HEK293 (cell line): ENCODE measurements at regions not wholly inside any gene's neighbourhood (a gene's known extent, or its start where the extent isn't known, plus 50 kb on each side); places are given as distances from the start of the nearest gene placed in this dataset.

Experiments
- CTCF ChIA-PET: fragments of 350-600 bp; formaldehyde crosslinking; extraction: SDS; loops from one replicate; lab custom pipeline; 2021; ENCODE audit warnings: antibody characterized with exemption; lab: Yijun Ruan, JAX
- POLR2A ChIA-PET: fragments of 300-600 bp; formaldehyde crosslinking; extraction: SDS; loops from one replicate; lab custom pipeline; 2020; ENCODE audit warnings: antibody characterized with exemption, inconsistent platforms; lab: Yijun Ruan, JAX
- H3K27ac ChIP-seq: fragments of 200-500 bp; sonication (Bioruptor generic); 2 replicates; pipeline ENCODE4 v1.5.1; 2014; ENCODE audit warnings: low read depth, low read length, control low read depth, inconsistent platforms; ENCODE audit errors: extremely low read depth
- H3K36me3 ChIP-seq, 2 experiments: fragments of 200-500 bp in 1 of 2; sonication (Bioruptor generic) in 1 of 2; 1 replicate in 1 of 2; 2 replicates in 1 of 2; pipeline ENCODE4 v1.5.1; 2014 to 2017; ENCODE audit warnings: inconsistent platforms in 2 of 2, low read length in 2 of 2; ENCODE audit not compliant: control insufficient read depth in 2 of 2, insufficient read depth in 1 of 2
- H3K4me1 ChIP-seq: fragments of 200-500 bp; sonication (Bioruptor generic); 2 replicates; pipeline ENCODE4 v1.5.1; 2014; ENCODE audit warnings: mild to moderate bottlenecking, low read length, inconsistent platforms; ENCODE audit not compliant: control insufficient read depth, insufficient read depth
- H3K4me3 ChIP-seq: 2 replicates; pipeline ENCODE4 v1.5.1; 2011; ENCODE audit warnings: low read depth, mild to moderate bottlenecking, control low read depth, low read length, moderate library complexity
- H3K9me3 ChIP-seq: fragments of 200-500 bp; sonication (Bioruptor generic); 2 replicates; pipeline ENCODE4 v1.5.1; 2014; ENCODE audit warnings: low read depth, low read length, inconsistent platforms; ENCODE audit not compliant: control insufficient read depth, insufficient read depth
- FEZF1 ChIP-seq: fragments of 450-650 bp; formaldehyde crosslinking; IDR thresholded peaks from 2 replicates; pipeline ENCODE4 v1.5.1; 2016; ENCODE audit warnings: missing biosample characterization, missing genetic modification characterization
- HOXA7 ChIP-seq: sonication (generic); formaldehyde crosslinking; IDR thresholded peaks from 2 replicates; pipeline ENCODE4 v1.8.1; 2022; ENCODE audit warnings: missing genetic modification reagents, borderline replicate concordance
- KLF8 ChIP-seq: fragments of 450-650 bp; formaldehyde crosslinking; IDR thresholded peaks from 2 replicates; pipeline ENCODE4 v1.5.1; 2016; ENCODE audit warnings: missing biosample characterization, missing genetic modification characterization
- OVOL3 ChIP-seq: fragments of 450-650 bp; formaldehyde crosslinking; IDR thresholded peaks from 2 replicates; pipeline ENCODE4 v1.5.1; 2016; ENCODE audit warnings: missing biosample characterization, missing genetic modification characterization
- RBAK ChIP-seq: fragments of 450-650 bp; formaldehyde crosslinking; IDR thresholded peaks from 2 replicates; pipeline ENCODE4 v1.5.1; 2016; ENCODE audit warnings: missing biosample characterization, missing genetic modification characterization
- TRIM28 ChIP-seq: IDR thresholded peaks from 2 replicates; pipeline ENCODE4 v1.6.1; 2011; ENCODE audit warnings: low read length, control low read depth, borderline replicate concordance
- ZBTB1 ChIP-seq: fragments of 450-650 bp; formaldehyde crosslinking; IDR thresholded peaks from 2 replicates; pipeline ENCODE4 v1.5.1; 2016; ENCODE audit warnings: missing biosample characterization, missing genetic modification characterization
- ZBTB17 ChIP-seq: fragments of 450-650 bp; formaldehyde crosslinking; IDR thresholded peaks from 2 replicates; pipeline ENCODE4 v1.5.1; 2016; ENCODE audit warnings: missing biosample characterization, missing genetic modification characterization
- ZFP37 ChIP-seq: fragments of 450-650 bp; formaldehyde crosslinking; IDR thresholded peaks from 2 replicates; pipeline ENCODE4 v1.5.1; 2016; ENCODE audit warnings: missing biosample characterization, missing genetic modification characterization
- ZNF148 ChIP-seq: fragments of 450-650 bp; formaldehyde crosslinking; IDR thresholded peaks from 2 replicates; pipeline ENCODE4 v1.5.0; 2017; ENCODE audit warnings: missing biosample characterization, missing genetic modification characterization, borderline replicate concordance
- ZNF24 ChIP-seq: fragments of 450-650 bp; formaldehyde crosslinking; IDR thresholded peaks from 2 replicates; pipeline ENCODE4 v1.5.1; 2016; ENCODE audit warnings: missing biosample characterization, missing genetic modification characterization
- ZNF350 ChIP-seq: fragments of 450-650 bp; formaldehyde crosslinking; IDR thresholded peaks from 2 replicates; pipeline ENCODE4 v1.5.0; 2017; ENCODE audit warnings: missing biosample characterization, mild to moderate bottlenecking, missing genetic modification characterization
- ZNF404 ChIP-seq: fragments of 450-650 bp; formaldehyde crosslinking; IDR thresholded peaks from 2 replicates; pipeline ENCODE4 v1.5.1; 2017; ENCODE audit warnings: missing biosample characterization, missing genetic modification characterization
- ZNF792 ChIP-seq: fragments of 450-650 bp; formaldehyde crosslinking; IDR thresholded peaks from 2 replicates; pipeline ENCODE4 v1.5.1; 2016; ENCODE audit warnings: missing biosample characterization, missing genetic modification characterization
- ZSCAN18 ChIP-seq: fragments of 450-650 bp; formaldehyde crosslinking; IDR thresholded peaks from 2 replicates; pipeline ENCODE4 v1.5.1; 2016; ENCODE audit warnings: missing biosample characterization, missing genetic modification characterization
- TF ChIP-seq, protein P1 (sequence below): fragments of 450-650 bp; formaldehyde crosslinking; IDR thresholded peaks from 2 replicates; pipeline ENCODE4 v1.5.1; 2017; ENCODE audit warnings: missing biosample characterization, missing genetic modification characterization
- TF ChIP-seq, protein P2 (sequence below): fragments of 450-650 bp; formaldehyde crosslinking; IDR thresholded peaks from 2 replicates; pipeline ENCODE4 v1.5.1; 2017; ENCODE audit warnings: missing biosample characterization, missing genetic modification characterization
- TF ChIP-seq, protein P3 (sequence below): fragments of 450-650 bp; IDR thresholded peaks from 2 replicates; pipeline ENCODE4 v1.5.1; 2018; ENCODE audit warnings: missing biosample characterization, missing genetic modification characterization

GRCh38 chr20:51277961-51278360 lies 255.1 kb upstream of the KCNG1 start (continued):
- TF ChIP-seq, protein P1, sequence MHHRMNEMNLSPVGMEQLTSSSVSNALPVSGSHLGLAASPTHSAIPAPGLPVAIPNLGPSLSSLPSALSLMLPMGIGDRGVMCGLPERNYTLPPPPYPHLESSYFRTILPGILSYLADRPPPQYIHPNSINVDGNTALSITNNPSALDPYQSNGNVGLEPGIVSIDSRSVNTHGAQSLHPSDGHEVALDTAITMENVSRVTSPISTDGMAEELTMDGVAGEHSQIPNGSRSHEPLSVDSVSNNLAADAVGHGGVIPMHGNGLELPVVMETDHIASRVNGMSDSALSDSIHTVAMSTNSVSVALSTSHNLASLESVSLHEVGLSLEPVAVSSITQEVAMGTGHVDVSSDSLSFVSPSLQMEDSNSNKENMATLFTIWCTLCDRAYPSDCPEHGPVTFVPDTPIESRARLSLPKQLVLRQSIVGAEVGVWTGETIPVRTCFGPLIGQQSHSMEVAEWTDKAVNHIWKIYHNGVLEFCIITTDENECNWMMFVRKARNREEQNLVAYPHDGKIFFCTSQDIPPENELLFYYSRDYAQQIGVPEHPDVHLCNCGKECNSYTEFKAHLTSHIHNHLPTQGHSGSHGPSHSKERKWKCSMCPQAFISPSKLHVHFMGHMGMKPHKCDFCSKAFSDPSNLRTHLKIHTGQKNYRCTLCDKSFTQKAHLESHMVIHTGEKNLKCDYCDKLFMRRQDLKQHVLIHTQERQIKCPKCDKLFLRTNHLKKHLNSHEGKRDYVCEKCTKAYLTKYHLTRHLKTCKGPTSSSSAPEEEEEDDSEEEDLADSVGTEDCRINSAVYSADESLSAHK (tag by site-specific recombination), result no peak
- TF ChIP-seq ZBTB17 (tag by site-specific recombination) (no peak), ZNF792 (no peak)

- Histone ChIP-seq H3K4me1 (no peaks in the 10 kb centered on the region), H3K36me3 (no peaks in the 10 kb centered on the region), H3K4me3 (no peak overlapping the region), H3K9me3 (no peaks in the 10 kb centered on the region), H3K27ac (no peak overlapping the region)
- POLR2A ChIA-PET, result interaction anchor here (0.5 kb wide), 1 partner anchor 1139 kb away, joined by 3 read pairs; no protein-coding TSS in a partner anchor
- no peak for TF ChIP-seq TRIM28
- no peak for TF ChIP-seq ZFP37 (tag by site-specific recombination)
- TF ChIP-seq, protein P2, sequence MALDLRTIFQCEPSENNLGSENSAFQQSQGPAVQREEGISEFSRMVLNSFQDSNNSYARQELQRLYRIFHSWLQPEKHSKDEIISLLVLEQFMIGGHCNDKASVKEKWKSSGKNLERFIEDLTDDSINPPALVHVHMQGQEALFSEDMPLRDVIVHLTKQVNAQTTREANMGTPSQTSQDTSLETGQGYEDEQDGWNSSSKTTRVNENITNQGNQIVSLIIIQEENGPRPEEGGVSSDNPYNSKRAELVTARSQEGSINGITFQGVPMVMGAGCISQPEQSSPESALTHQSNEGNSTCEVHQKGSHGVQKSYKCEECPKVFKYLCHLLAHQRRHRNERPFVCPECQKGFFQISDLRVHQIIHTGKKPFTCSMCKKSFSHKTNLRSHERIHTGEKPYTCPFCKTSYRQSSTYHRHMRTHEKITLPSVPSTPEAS, result no peak
- no peak for TF ChIP-seq ZBTB1
- TF ChIP-seq, protein P3, sequence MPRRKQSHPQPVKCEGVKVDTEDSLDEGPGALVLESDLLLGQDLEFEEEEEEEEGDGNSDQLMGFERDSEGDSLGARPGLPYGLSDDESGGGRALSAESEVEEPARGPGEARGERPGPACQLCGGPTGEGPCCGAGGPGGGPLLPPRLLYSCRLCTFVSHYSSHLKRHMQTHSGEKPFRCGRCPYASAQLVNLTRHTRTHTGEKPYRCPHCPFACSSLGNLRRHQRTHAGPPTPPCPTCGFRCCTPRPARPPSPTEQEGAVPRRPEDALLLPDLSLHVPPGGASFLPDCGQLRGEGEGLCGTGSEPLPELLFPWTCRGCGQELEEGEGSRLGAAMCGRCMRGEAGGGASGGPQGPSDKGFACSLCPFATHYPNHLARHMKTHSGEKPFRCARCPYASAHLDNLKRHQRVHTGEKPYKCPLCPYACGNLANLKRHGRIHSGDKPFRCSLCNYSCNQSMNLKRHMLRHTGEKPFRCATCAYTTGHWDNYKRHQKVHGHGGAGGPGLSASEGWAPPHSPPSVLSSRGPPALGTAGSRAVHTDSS (tag by site-specific recombination), result no peak
- TF ChIP-seq ZSCAN18 (tag by site-specific recombination), result no peak
- TF ChIP-seq RBAK (tag by site-specific recombination), result no peak
- no peak for TF ChIP-seq OVOL3
- no peak for TF ChIP-seq ZNF24 (tag by site-specific recombination)
- TF ChIP-seq ZNF148, result no peak
- TF ChIP-seq HOXA7, result no peak
- TF ChIP-seq FEZF1 (tag by site-specific recombination), result no peak
- no peak for TF ChIP-seq ZNF350 (tag by site-specific recombination)
- CTCF ChIA-PET, result interaction anchor here (0.7 kb wide), 1 partner anchor 124 kb away, joined by 3 read pairs; no protein-coding TSS in a partner anchor
Measured at GRCh38 chr20:51276296-51276695, 253.4 kb upstream of the KCNG1 start.

DNA sequence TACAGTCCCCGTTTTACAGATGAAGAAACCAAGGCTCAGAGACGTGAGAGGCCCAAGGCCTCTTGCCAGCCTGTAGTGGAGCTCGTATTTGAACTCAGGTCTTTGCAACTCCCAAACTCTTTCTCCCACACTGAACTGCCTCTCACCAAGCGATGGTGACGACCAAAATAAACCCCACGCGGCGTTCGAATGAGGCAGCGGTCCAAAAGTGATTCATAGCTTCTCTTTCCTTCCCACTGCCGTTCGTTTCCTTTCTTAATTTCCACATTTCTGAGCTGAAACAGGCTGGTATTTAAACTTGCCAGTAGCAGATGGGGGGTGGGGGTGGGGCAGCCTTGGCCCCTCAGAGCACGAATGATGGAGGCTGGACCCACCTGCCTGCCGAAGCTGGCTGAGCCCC lies 252.9 kb upstream of the KCNG1 start:
- Histone ChIP-seq H3K4me1 (no peaks in the 10 kb centered on the region), H3K9me3 (no peaks in the 10 kb centered on the region), H3K36me3 (no peaks in the 10 kb centered on the region), H3K27ac (no peak overlapping the region), H3K4me3 (no peak overlapping the region)
- ChIA-PET POLR2A (no interaction called here), CTCF (interaction anchor here (0.6 kb wide), 2 partner anchors 11 to 248 kb away, joined by 3 read pairs; no protein-coding TSS in a partner anchor)
- no peak for TF ChIP-seq ZNF404 (tag by site-specific recombination)
- TF ChIP-seq KLF8 (tag by site-specific recombination), result no peak
- TF ChIP-seq, all 188 proteins: peak for 0
